H9 (cell line): ENCODE measurements at regions not wholly inside any gene's neighbourhood (a gene's known extent, or its start where the extent isn't known, plus 50 kb on each side); places are given as distances from the start of the nearest gene placed in this dataset.

Experiments used
- DNase-seq: peaks from one replicate; pipeline ENCODE4 v3.0.0-alpha.2; 2017
- H2AFZ ChIP-seq: one replicate; pipeline ENCODE4 v1.6.1; 2013; ENCODE audit warnings: mild to moderate bottlenecking, low read length, control low read depth, moderate library complexity
- H2AK5ac ChIP-seq: 2 replicates; pipeline ENCODE4 v1.6.1; 2013; ENCODE audit warnings: low read length, control low read depth, mixed read lengths; ENCODE audit not compliant: insufficient read length
- H2BK120ac ChIP-seq: one replicate; pipeline ENCODE4 v1.6.1; 2013; ENCODE audit warnings: low read depth, mild to moderate bottlenecking, low read length, control low read depth, inconsistent platforms; ENCODE audit not compliant: poor library complexity, severe bottlenecking
- H2BK12ac ChIP-seq: 2 replicates; pipeline ENCODE4 v1.6.1; 2013; ENCODE audit warnings: low read length, control low read depth, mixed read lengths, low read depth; ENCODE audit not compliant: insufficient read length
- H2BK15ac ChIP-seq: 2 replicates; pipeline ENCODE4 v1.6.1; 2013; ENCODE audit warnings: low read depth, low read length, control low read depth
- H2BK20ac ChIP-seq: one replicate; pipeline ENCODE4 v1.6.1; 2013; ENCODE audit warnings: low read depth, mild to moderate bottlenecking, low read length, control low read depth, inconsistent platforms; ENCODE audit not compliant: poor library complexity, severe bottlenecking
- H2BK5ac ChIP-seq: 2 replicates; pipeline ENCODE4 v1.6.1; 2013; ENCODE audit warnings: low read length, control low read depth, mixed read lengths; ENCODE audit not compliant: insufficient read length
- H3K14ac ChIP-seq: 2 replicates; pipeline ENCODE4 v1.6.1; 2013; ENCODE audit warnings: low read length, control low read depth; ENCODE audit not compliant: insufficient read depth
- H3K18ac ChIP-seq: 2 replicates; pipeline ENCODE4 v1.6.1; 2013; ENCODE audit warnings: low read depth, mild to moderate bottlenecking, mixed read lengths, low read length, control low read depth; ENCODE audit not compliant: insufficient read length
- H3K23ac ChIP-seq: 2 replicates; pipeline ENCODE4 v1.6.1; 2013; ENCODE audit warnings: low read length, control low read depth, mixed read lengths, low read depth; ENCODE audit not compliant: insufficient read length
- H3K23me2 ChIP-seq: 2 replicates; pipeline ENCODE4 v1.6.1; 2013; ENCODE audit warnings: low read depth, mild to moderate bottlenecking, mixed read lengths, low read length, control low read depth; ENCODE audit not compliant: insufficient read length, poor library complexity, severe bottlenecking
- H3K27ac ChIP-seq: 2 replicates; pipeline ENCODE4 v1.5.1; 2013; ENCODE audit warnings: low read length, control low read depth, mixed read lengths, low read depth; ENCODE audit not compliant: insufficient read length
- H3K27me3 ChIP-seq: 2 replicates; pipeline ENCODE4 v1.6.1; 2013; ENCODE audit warnings: low read length, control low read depth, inconsistent platforms; ENCODE audit not compliant: insufficient read depth
- H3K4ac ChIP-seq: 2 replicates; pipeline ENCODE4 v1.6.1; 2013; ENCODE audit warnings: low read depth, mild to moderate bottlenecking, control low read depth, inconsistent platforms, low read length, moderate library complexity
- H3K4me1 ChIP-seq: 2 replicates; pipeline ENCODE4 v1.6.1; 2013; ENCODE audit warnings: low read length, control low read depth, inconsistent platforms; ENCODE audit not compliant: insufficient read depth
- H3K4me2 ChIP-seq: 2 replicates; pipeline ENCODE4 v1.6.1; 2013; ENCODE audit warnings: low read length, control low read depth, mixed read lengths; ENCODE audit not compliant: insufficient read length, insufficient read depth
- H3K56ac ChIP-seq: 2 replicates; pipeline ENCODE4 v1.6.1; 2013; ENCODE audit warnings: low read depth, mild to moderate bottlenecking, mixed read lengths, low read length, control low read depth; ENCODE audit not compliant: insufficient read length
- H3K79me1 ChIP-seq: 2 replicates; pipeline ENCODE4 v1.6.1; 2013; ENCODE audit warnings: low read depth, mild to moderate bottlenecking, moderate library complexity, low read length, control low read depth, inconsistent platforms; ENCODE audit not compliant: insufficient read depth, poor library complexity, severe bottlenecking
- H3K79me2 ChIP-seq: 2 replicates; pipeline ENCODE4 v1.6.1; 2013; ENCODE audit warnings: low read length, control low read depth, inconsistent platforms; ENCODE audit not compliant: insufficient read depth
- H3K9ac ChIP-seq: 2 replicates; pipeline ENCODE4 v1.6.1; 2013; ENCODE audit warnings: low read length, control low read depth, mixed read lengths; ENCODE audit not compliant: insufficient read length; ENCODE audit errors: extremely low read depth
- H3K9me3 ChIP-seq: one replicate; pipeline ENCODE4 v1.6.1; 2013; ENCODE audit warnings: low read depth, low read length, inconsistent platforms; ENCODE audit not compliant: control insufficient read depth
- H3T11ph ChIP-seq: one replicate; pipeline ENCODE4 v1.6.1; 2013; ENCODE audit warnings: mild to moderate bottlenecking, low read length, control low read depth, inconsistent platforms
- H4K20me1 ChIP-seq: one replicate; pipeline ENCODE4 v1.6.1; 2013; ENCODE audit not compliant: control insufficient read depth, insufficient read length, insufficient read depth
- H4K5ac ChIP-seq: 2 replicates; pipeline ENCODE4 v1.6.1; 2013; ENCODE audit warnings: low read depth, mild to moderate bottlenecking, mixed read lengths, low read length, control low read depth; ENCODE audit not compliant: insufficient read length
- H4K8ac ChIP-seq: replicated peaks from 2 replicates; pipeline ENCODE4 v1.6.1; 2013; ENCODE audit warnings: low read length, control low read depth, mixed read lengths, low read depth; ENCODE audit not compliant: insufficient read length
- H4K91ac ChIP-seq: 2 replicates; pipeline ENCODE4 v1.6.1; 2013; ENCODE audit warnings: low read depth, mild to moderate bottlenecking, moderate library complexity, mixed read lengths, low read length, control low read depth; ENCODE audit not compliant: insufficient read length
- H3K27ac Mint-ChIP-seq, 3 experiments: 2 replicates in 2 of 3; 3 replicates in 1 of 3; pipeline ENCODE4 v1.8.0; 2020 to 2021; ENCODE audit warnings: mixed read lengths in 3 of 3, mild to moderate bottlenecking in 1 of 3, moderate library complexity in 1 of 3
- H3K27me3 Mint-ChIP-seq: 2 replicates; pipeline ENCODE4 v1.8.0; 2021; ENCODE audit warnings: low read depth, mild to moderate bottlenecking, moderate library complexity, mixed read lengths
- H3K36me3 Mint-ChIP-seq, 3 experiments: 2 replicates in 2 of 3; 3 replicates in 1 of 3; pipeline ENCODE4 v1.8.0; 2020 to 2021; ENCODE audit warnings: low read depth in 3 of 3, mixed read lengths in 3 of 3; ENCODE audit not compliant: insufficient read depth in 1 of 3
- H3K4me1 Mint-ChIP-seq, 2 experiments: 2 replicates each; pipeline ENCODE4 v1.8.0; 2020; ENCODE audit warnings: mixed read lengths in 2 of 2
- H3K4me3 Mint-ChIP-seq, 2 experiments: 2 replicates in 1 of 2; 3 replicates in 1 of 2; pipeline ENCODE4 v1.8.0; 2020 to 2021; ENCODE audit warnings: mild to moderate bottlenecking in 2 of 2, mixed read lengths in 2 of 2, moderate library complexity in 1 of 2
- H3K9me3 Mint-ChIP-seq, 2 experiments: 2 replicates in 1 of 2; 3 replicates in 1 of 2; pipeline ENCODE4 v1.8.0; 2020; ENCODE audit warnings: mild to moderate bottlenecking in 2 of 2, mixed read lengths in 2 of 2, moderate library complexity in 1 of 2
- CTCF ChIP-seq: fragments of 200-600 bp; sonication (generic); conservative IDR thresholded peaks from 3 replicates; pipeline ENCODE4 v1.8.0; 2021; ENCODE audit warnings: antibody characterized with exemption, mild to moderate bottlenecking

GRCh38 chr12:46465307-46465706 lies 92.7 kb upstream of the SLC38A2 start:
- Histone ChIP-seq H2BK15ac (no peak overlapping the region), H3K79me2 (no peaks in the 10 kb centered on the region), H4K20me1 (no peaks in the 10 kb centered on the region), H3K4me2 (no peak overlapping the region), H3K9me3 (no peaks in the 10 kb centered on the region), H3K23me2 (no peaks in the 10 kb centered on the region), H3K4me1 (no peaks in the 10 kb centered on the region), H3K23ac (no peak overlapping the region), H2BK5ac (no peak overlapping the region), H4K5ac (no peak overlapping the region), H4K91ac (no peak overlapping the region), H3K27me3 (no peaks in the 10 kb centered on the region), H2BK20ac (no peak overlapping the region), H3K9ac (no peak overlapping the region), H3K79me1 (no peaks in the 10 kb centered on the region), H3K18ac (no peak overlapping the region), H2AK5ac (no peak overlapping the region), H3K4ac (no peak overlapping the region), H4K8ac (no peak overlapping the region), H3T11ph (no peak overlapping the region), H3K56ac (no peak overlapping the region), H3K14ac (no peak overlapping the region), H2BK120ac (no peak overlapping the region), H2AFZ (no peak overlapping the region), H2BK12ac (no peak overlapping the region), H3K27ac (no peak overlapping the region)
- Mint-ChIP-seq H3K27ac (no peak overlapping the region), H3K4me1 (peaks cover 9 to 12% of the 10 kb centered on the region in 2 experiments), H3K36me3 (peaks cover 0 to 6% (median 6%) of the 10 kb centered on the region in 3 experiments; a peak in 4 of 7 replicates), H3K9me3 (peaks cover 4 to 9% of the 10 kb centered on the region in 2 experiments; a peak in 4 of 5 replicates), H3K4me3 (no peak overlapping the region), H3K27me3 (no peaks in the 10 kb centered on the region)
- no peak for TF ChIP-seq CTCF
- DNase-seq, result no peak
